ENCODE measurements at regions not wholly inside any gene's neighbourhood (a gene's known extent, or its start where the extent isn't known, plus 50 kb on each side); places are given as distances from the start of the nearest gene placed in this dataset.

DNA sequence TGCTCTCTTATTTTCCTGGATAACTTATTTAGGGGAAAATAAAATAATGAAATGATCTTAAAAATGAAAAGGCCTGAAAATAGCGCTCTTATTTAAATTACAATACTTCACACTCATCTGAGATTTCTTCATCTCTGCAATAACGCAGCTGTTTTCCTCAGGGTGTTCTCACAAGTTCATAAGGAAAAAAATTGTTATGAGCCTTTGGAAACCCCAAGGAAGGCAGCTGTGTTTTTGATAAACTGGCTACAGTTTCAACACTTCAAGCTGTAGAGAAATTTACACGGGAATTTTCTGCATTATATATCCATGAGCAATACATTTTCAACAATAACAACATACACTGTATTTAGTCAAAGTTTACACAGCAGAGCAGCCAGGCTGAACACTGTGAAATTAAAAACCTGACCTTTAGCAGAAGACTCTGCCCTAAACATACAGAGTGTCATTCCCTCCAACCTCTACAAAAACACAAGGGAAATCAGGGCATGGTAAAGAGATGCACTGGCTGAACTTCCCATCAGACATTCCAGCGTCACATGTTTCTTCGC, 959.6 kb downstream of the SLC4A3 start:
- CTCF ChIA-PET (ENCODE audit: low intra/inter-chr PET ratio, low total read pairs), result no interaction called here
- Histone ChIP-seq H3K4me1 (ENCODE audit: insufficient read depth, low read length) (no peaks in the 10 kb centered on the region), H3K27ac (ENCODE audit: extremely low read length, insufficient read depth, low read length) (no peak overlapping the region), H3K36me3 (replicated peaks in 1 of 2; ENCODE audit: control insufficient read depth in 1 of 2, insufficient read depth in 2 of 2, low read length in 2 of 2) (no peaks in the 10 kb centered on the region), H2AFZ (ENCODE audit: low read length) (no peak overlapping the region), H3K9me3 (ENCODE audit: low read length) (peaks cover 41% of the 10 kb centered on the region), H3K79me2 (ENCODE audit: insufficient read depth, low read length) (no peaks in the 10 kb centered on the region), H3K4me2 (ENCODE audit: low read depth, low read length) (no peak overlapping the region), H3K4me3 (replicated peaks in 1 of 3; ENCODE audit: insufficient read depth in 1 of 3, low read depth in 2 of 3, low read length in 3 of 3) (no peak overlapping the region), H3K9ac (ENCODE audit: insufficient read depth, low read depth, low read length) (no peak overlapping the region), H4K20me1 (ENCODE audit: insufficient read depth, low read length) (no peaks in the 10 kb centered on the region), H3K27me3 (ENCODE audit: control insufficient read depth in 1 of 2, insufficient read depth in 2 of 2, low read length in 2 of 2) (no peaks in the 10 kb centered on the region)
- intact Hi-C loops (cut with micrococcal nuclease; ENCODE audit: unreplicated experiment) (no loop called here), in situ Hi-C loops (cut with HindIII; ENCODE audit: extremely low pct_ligation_motif_present, low pct_unique_long_range_greater_than_20kb) (no loop called here)
- no TSS peak for BruUV-seq (replicated peaks)
- POLR2A ChIA-PET, result no interaction called here
- 24% methylated on average over 5 of the region's 5 CpGs for WGBS (ENCODE audit: low lambda C conversion rate)
- no peak for ATAC-seq
- TF ChIP-seq MAFG (CRISPR knock-in tag; IDR thresholded peaks at IDR 0.05) (no peak), RFX1 (IDR thresholded peaks at IDR 0.05) (no peak), ZNF607 (CRISPR knock-in tag; IDR thresholded peaks at IDR 0.05; ENCODE audit: borderline replicate concordance) (no peak), TGIF2 (CRISPR knock-in tag; IDR thresholded peaks at IDR 0.05) (no peak), ASH2L (IDR thresholded peaks at IDR 0.05; ENCODE audit: insufficient read length, low read depth, low read length) (no peak), PLSCR1 (CRISPR knock-in tag; IDR thresholded peaks at IDR 0.05; ENCODE audit: borderline replicate concordance) (no peak), CBX2 (IDR thresholded peaks at IDR 0.05; ENCODE audit: low read depth, low read length) (no peak), CBX2 (CRISPR knock-in tag; IDR thresholded peaks at IDR 0.05; ENCODE audit: low read depth) (no peak), ZNF18 (CRISPR knock-in tag; IDR thresholded peaks at IDR 0.05; ENCODE audit: insufficient replicate concordance) (no peak), EEA1 (CRISPR knock-in tag; IDR thresholded peaks at IDR 0.05; ENCODE audit: borderline replicate concordance) (no peak), ATF1 (CRISPR knock-in tag; IDR thresholded peaks at IDR 0.05) (no peak), ZNF317 (CRISPR knock-in tag; IDR thresholded peaks at IDR 0.05) (no peak)
- TF ChIP-seq, protein P1, sequence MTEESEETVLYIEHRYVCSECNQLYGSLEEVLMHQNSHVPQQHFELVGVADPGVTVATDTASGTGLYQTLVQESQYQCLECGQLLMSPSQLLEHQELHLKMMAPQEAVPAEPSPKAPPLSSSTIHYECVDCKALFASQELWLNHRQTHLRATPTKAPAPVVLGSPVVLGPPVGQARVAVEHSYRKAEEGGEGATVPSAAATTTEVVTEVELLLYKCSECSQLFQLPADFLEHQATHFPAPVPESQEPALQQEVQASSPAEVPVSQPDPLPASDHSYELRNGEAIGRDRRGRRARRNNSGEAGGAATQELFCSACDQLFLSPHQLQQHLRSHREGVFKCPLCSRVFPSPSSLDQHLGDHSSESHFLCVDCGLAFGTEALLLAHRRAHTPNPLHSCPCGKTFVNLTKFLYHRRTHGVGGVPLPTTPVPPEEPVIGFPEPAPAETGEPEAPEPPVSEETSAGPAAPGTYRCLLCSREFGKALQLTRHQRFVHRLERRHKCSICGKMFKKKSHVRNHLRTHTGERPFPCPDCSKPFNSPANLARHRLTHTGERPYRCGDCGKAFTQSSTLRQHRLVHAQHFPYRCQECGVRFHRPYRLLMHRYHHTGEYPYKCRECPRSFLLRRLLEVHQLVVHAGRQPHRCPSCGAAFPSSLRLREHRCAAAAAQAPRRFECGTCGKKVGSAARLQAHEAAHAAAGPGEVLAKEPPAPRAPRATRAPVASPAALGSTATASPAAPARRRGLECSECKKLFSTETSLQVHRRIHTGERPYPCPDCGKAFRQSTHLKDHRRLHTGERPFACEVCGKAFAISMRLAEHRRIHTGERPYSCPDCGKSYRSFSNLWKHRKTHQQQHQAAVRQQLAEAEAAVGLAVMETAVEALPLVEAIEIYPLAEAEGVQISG (CRISPR knock-in tag; IDR thresholded peaks at IDR 0.05), result no peak
- TF ChIP-seq, protein P2, sequence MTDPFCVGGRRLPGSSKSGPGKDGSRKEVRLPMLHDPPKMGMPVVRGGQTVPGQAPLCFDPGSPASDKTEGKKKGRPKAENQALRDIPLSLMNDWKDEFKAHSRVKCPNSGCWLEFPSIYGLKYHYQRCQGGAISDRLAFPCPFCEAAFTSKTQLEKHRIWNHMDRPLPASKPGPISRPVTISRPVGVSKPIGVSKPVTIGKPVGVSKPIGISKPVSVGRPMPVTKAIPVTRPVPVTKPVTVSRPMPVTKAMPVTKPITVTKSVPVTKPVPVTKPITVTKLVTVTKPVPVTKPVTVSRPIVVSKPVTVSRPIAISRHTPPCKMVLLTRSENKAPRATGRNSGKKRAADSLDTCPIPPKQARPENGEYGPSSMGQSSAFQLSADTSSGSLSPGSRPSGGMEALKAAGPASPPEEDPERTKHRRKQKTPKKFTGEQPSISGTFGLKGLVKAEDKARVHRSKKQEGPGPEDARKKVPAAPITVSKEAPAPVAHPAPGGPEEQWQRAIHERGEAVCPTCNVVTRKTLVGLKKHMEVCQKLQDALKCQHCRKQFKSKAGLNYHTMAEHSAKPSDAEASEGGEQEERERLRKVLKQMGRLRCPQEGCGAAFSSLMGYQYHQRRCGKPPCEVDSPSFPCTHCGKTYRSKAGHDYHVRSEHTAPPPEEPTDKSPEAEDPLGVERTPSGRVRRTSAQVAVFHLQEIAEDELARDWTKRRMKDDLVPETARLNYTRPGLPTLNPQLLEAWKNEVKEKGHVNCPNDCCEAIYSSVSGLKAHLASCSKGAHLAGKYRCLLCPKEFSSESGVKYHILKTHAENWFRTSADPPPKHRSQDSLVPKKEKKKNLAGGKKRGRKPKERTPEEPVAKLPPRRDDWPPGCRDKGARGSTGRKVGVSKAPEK (CRISPR knock-in tag; IDR thresholded peaks at IDR 0.05; ENCODE audit: borderline replicate concordance), result no peak
- no peak for DNase-seq (ENCODE audit: low spot score)
- no peak for FAIRE-seq
